HCT116 (cell line): ENCODE measurements at regions not wholly inside any gene's neighbourhood (a gene's known extent, or its start where the extent isn't known, plus 50 kb on each side); places are given as distances from the start of the nearest gene placed in this dataset.

Experiments
- ATAC-seq: fragments of 200-7000 bp; cut with Tn5 transposase; 2 replicates; pipeline ENCODE4 v1.9.1; 2020; ENCODE audit warnings: mild to moderate bottlenecking, moderate library complexity
- BruUV-seq: library from RNA; stranded (reverse); fragments of 400-500 nt; replicated peaks from 2 replicates; lab custom pipeline; 2021; lab: Mats Ljungman, UMichigan
- CTCF ChIA-PET: fragments of 300-600 bp; sonication (Branson Sonifier 250); formaldehyde crosslinking; loops from one replicate; lab custom pipeline; 2021; ENCODE audit warnings: antibody characterized with exemption; lab: Charles Lee
- POLR2A ChIA-PET: fragments of 300-600, 350-600 bp; sonication (Branson Sonifier 250); formaldehyde crosslinking; loops from one replicate; lab custom pipeline; 2021; ENCODE audit warnings: antibody characterized with exemption; lab: Charles Lee
- RAD21 ChIA-PET, 2 experiments: fragments of 300-600 bp; sonication (Branson Sonifier 250); formaldehyde crosslinking; loops; one replicate each; lab custom pipeline; 2023; ENCODE audit warnings: low total read pairs in 2 of 2; ENCODE audit not compliant: uncharacterized antibody in 2 of 2, unreplicated experiment in 2 of 2, low non-redundant PET in 1 of 2; lab: Charles Lee
- DNase-seq: peaks from one replicate; pipeline ENCODE4 v3.0.0-alpha.2; 2010; ENCODE audit warnings: low read depth, low spot score
- H2AFZ ChIP-seq: fragments of 200-600 bp; shearing (Covaris generic), sonication (generic); 2 replicates; pipeline ENCODE4 v1.6.1; 2017; ENCODE audit warnings: low read depth, mixed run types, mixed read lengths, antibody characterized with exemption, low read length; ENCODE audit not compliant: poor library complexity, severe bottlenecking
- H3K27ac ChIP-seq: 2 replicates; pipeline ENCODE4 v1.5.1; 2012; ENCODE audit warnings: low read depth, low read length
- H3K27me3 ChIP-seq: fragments of 200-600 bp; sonication (generic); 2 replicates; pipeline ENCODE4 v1.6.1; 2016; ENCODE audit warnings: mixed run types, low read length, mixed read lengths; ENCODE audit not compliant: insufficient read depth
- H3K36me3 ChIP-seq, 2 experiments: fragments of 200-500 bp in 1 of 2; fragments of 200-600 bp in 1 of 2; sonication (Bioruptor generic) in 1 of 2; sonication (generic) in 1 of 2; 2 replicates each; pipeline versions ENCODE4 v1.5.1 to v1.6.1; 2014 to 2016; ENCODE audit warnings: low read length in 2 of 2, inconsistent platforms in 1 of 2, mixed read lengths in 1 of 2, mixed run types in 1 of 2; ENCODE audit not compliant: insufficient read depth in 2 of 2, control insufficient read depth in 1 of 2
- H3K4me1 ChIP-seq, 2 experiments: fragments of 200-600 bp in 1 of 2; sonication (generic) in 1 of 2; 2 replicates each; pipeline versions ENCODE4 v1.5.1 to v1.6.1; 2012 to 2017; ENCODE audit warnings: low read length in 2 of 2, inconsistent platforms in 1 of 2, mild to moderate bottlenecking in 1 of 2, mixed read lengths in 1 of 2, mixed run types in 1 of 2, moderate library complexity in 1 of 2; ENCODE audit not compliant: insufficient read depth in 2 of 2, control insufficient read depth in 1 of 2
- H3K4me2 ChIP-seq: fragments of 200-600 bp; sonication (generic); 2 replicates; pipeline ENCODE4 v1.6.1; 2017; ENCODE audit warnings: mixed run types, low read length, mixed read lengths
- H3K4me3 ChIP-seq, 2 experiments: fragments of 200-600 bp in 1 of 2; sonication (generic) in 1 of 2; replicated peaks in 1 of 2; 2 replicates each; pipeline ENCODE4 v1.5.1; 2011 to 2016; ENCODE audit warnings: low read length in 2 of 2, control low read depth in 1 of 2, low read depth in 1 of 2, mild to moderate bottlenecking in 1 of 2, mixed read lengths in 1 of 2, mixed run types in 1 of 2
- H3K79me2 ChIP-seq: fragments of 200-600 bp; sonication (generic); 2 replicates; pipeline ENCODE4 v1.6.1; 2017; ENCODE audit warnings: mild to moderate bottlenecking, mixed run types, low read length, moderate library complexity, mixed read lengths; ENCODE audit not compliant: insufficient read depth
- H3K9ac ChIP-seq: fragments of 200-600 bp; sonication (generic); 2 replicates; pipeline ENCODE4 v1.6.1; 2016; ENCODE audit warnings: low read length, mixed read lengths
- H3K9me2 ChIP-seq: fragments of 200-600 bp; sonication (generic), shearing (Covaris generic); 2 replicates; pipeline ENCODE4 v1.6.1; 2017; ENCODE audit warnings: mixed run types, mild to moderate bottlenecking, moderate library complexity; ENCODE audit not compliant: insufficient read depth
- H3K9me3 ChIP-seq, 2 experiments: fragments of 200-500 bp in 1 of 2; fragments of 200-600 bp in 1 of 2; sonication (Bioruptor generic) in 1 of 2; sonication (generic) in 1 of 2; 2 replicates each; pipeline ENCODE4 v1.6.1; 2014 to 2017; ENCODE audit warnings: low read length in 2 of 2, mixed read lengths in 2 of 2, inconsistent platforms in 1 of 2, low read depth in 1 of 2, mild to moderate bottlenecking in 1 of 2, mixed run types in 1 of 2, moderate library complexity in 1 of 2; ENCODE audit not compliant: control insufficient read depth in 1 of 2, insufficient read depth in 1 of 2
- H4K20me1 ChIP-seq: fragments of 200-600 bp; sonication (generic), shearing (Covaris generic); 2 replicates; pipeline ENCODE4 v1.6.1; 2017; ENCODE audit warnings: mixed run types, mild to moderate bottlenecking, moderate library complexity; ENCODE audit not compliant: insufficient read depth
- CBX3 ChIP-seq: IDR thresholded peaks from 2 replicates; pipeline ENCODE4 v1.6.1; 2012; ENCODE audit warnings: low read depth
- ELF1 ChIP-seq: IDR thresholded peaks from 2 replicates; pipeline ENCODE4 v1.6.1; 2012; ENCODE audit warnings: low read depth, borderline replicate concordance
- EZH2 ChIP-seq: fragments of 200-600 bp; sonication (generic); IDR thresholded peaks from 2 replicates; pipeline ENCODE4 v1.6.1; 2017; ENCODE audit warnings: antibody characterized with exemption, mixed run types
- EZH2phosphoT487 ChIP-seq: fragments of 200-600 bp; IDR thresholded peaks from 2 replicates; pipeline ENCODE4 v1.6.1; 2018; ENCODE audit warnings: antibody characterized with exemption, borderline replicate concordance
- FOSL1 ChIP-seq: IDR thresholded peaks from 2 replicates; pipeline ENCODE4 v1.6.1; 2012; ENCODE audit warnings: low read depth
- JUND ChIP-seq: IDR thresholded peaks from 2 replicates; pipeline ENCODE4 v1.6.1; 2012
- POLR2A ChIP-seq: IDR thresholded peaks from 2 replicates; pipeline ENCODE4 v1.7.0; 2011; ENCODE audit warnings: borderline replicate concordance; ENCODE audit not compliant: insufficient read depth, insufficient read length; ENCODE audit errors: extremely low read depth
- POLR2AphosphoS5 ChIP-seq: IDR thresholded peaks from 2 replicates; pipeline ENCODE4 v1.6.1; 2011; ENCODE audit warnings: mild to moderate bottlenecking, low read depth, low read length, moderate library complexity
- RAD21 ChIP-seq: IDR thresholded peaks from 2 replicates; pipeline ENCODE4 v1.6.1; 2012; ENCODE audit warnings: low read depth, mild to moderate bottlenecking
- REST ChIP-seq: IDR thresholded peaks from 2 replicates; pipeline ENCODE4 v1.6.1; 2012; ENCODE audit warnings: low read depth
- SIN3A ChIP-seq: IDR thresholded peaks from 2 replicates; pipeline ENCODE4 v1.6.1; 2012; ENCODE audit warnings: low read depth
- SP1 ChIP-seq: IDR thresholded peaks from 2 replicates; pipeline ENCODE4 v1.6.1; 2012; ENCODE audit warnings: low read depth
- SRF ChIP-seq: IDR thresholded peaks from 2 replicates; pipeline ENCODE4 v1.6.1; 2012; ENCODE audit warnings: low read depth
- TCF7L2 ChIP-seq: IDR thresholded peaks from 2 replicates; pipeline ENCODE4 v1.7.0; 2011; ENCODE audit warnings: borderline replicate concordance, inconsistent platforms; ENCODE audit not compliant: insufficient read depth, insufficient read length; ENCODE audit errors: extremely low read depth
- YY1 ChIP-seq: IDR thresholded peaks from 2 replicates; pipeline ENCODE4 v1.6.1; 2011; ENCODE audit warnings: low read length, low read depth, moderate library complexity, mild to moderate bottlenecking; ENCODE audit not compliant: insufficient replicate concordance; ENCODE audit errors: extremely low read depth
- ZNF274 ChIP-seq: fragments of 200-500 bp; sonication (Bioruptor generic); IDR thresholded peaks from 2 replicates; pipeline ENCODE4 v1.6.1; 2014; ENCODE audit warnings: mild to moderate bottlenecking, low read depth, low read length, inconsistent platforms
- intact Hi-C: fragments of 100-400 bp; cut with micrococcal nuclease; formaldehyde crosslinking; loops from 2 replicates; pipeline ENCODE4 v1.10.0; 2022
- TF ChIP-seq, protein P1 (sequence below): IDR thresholded peaks from 2 replicates; pipeline ENCODE4 v1.6.1; 2011; ENCODE audit warnings: mild to moderate bottlenecking, low read length, moderate library complexity; ENCODE audit not compliant: insufficient replicate concordance; ENCODE audit errors: extremely low read depth

DNA sequence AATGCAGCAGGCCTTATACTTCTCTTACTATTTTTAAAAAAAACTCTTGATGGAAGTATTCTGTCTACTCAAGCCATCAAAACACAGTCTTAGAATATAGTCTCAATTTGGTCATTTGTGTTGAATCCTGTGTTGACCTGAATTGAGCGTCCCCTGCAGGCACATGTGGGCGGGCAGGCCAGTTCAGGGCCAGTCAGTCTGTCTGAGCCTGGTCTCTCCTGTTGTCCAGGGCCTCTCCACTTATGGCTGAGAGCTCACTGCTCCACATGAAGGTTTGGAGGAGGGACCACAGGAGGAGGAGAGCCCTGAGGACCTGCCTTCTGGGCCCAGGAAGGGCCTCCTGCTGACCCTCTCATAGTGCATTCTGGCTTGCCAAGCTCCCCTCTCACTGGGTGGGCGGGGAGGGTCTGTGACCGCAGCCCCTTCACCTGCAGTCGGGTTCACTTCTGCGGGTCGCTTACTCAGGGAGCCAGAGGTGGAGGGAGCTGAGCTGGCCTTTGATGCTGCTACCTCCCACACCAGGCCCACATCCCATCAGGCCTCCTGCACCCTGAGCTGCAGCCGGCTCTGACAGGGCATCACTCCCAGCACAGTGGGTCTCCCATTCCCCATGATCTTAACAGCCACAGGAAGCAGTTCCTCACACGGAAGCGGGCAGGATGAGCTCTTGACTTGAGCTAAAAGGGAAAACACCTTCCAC is 178.2 kb upstream of the S1PR3 start (continued):
- TF ChIP-seq, protein P1, sequence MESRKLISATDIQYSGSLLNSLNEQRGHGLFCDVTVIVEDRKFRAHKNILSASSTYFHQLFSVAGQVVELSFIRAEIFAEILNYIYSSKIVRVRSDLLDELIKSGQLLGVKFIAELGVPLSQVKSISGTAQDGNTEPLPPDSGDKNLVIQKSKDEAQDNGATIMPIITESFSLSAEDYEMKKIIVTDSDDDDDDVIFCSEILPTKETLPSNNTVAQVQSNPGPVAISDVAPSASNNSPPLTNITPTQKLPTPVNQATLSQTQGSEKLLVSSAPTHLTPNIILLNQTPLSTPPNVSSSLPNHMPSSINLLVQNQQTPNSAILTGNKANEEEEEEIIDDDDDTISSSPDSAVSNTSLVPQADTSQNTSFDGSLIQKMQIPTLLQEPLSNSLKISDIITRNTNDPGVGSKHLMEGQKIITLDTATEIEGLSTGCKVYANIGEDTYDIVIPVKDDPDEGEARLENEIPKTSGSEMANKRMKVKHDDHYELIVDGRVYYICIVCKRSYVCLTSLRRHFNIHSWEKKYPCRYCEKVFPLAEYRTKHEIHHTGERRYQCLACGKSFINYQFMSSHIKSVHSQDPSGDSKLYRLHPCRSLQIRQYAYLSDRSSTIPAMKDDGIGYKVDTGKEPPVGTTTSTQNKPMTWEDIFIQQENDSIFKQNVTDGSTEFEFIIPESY = no peak
- TF ChIP-seq JUND (no peak), CBX3 (no peak), EZH2 (no peak), RAD21 (no peak), YY1 (no peak), POLR2AphosphoS5 (no peak), ELF1 (no peak), EZH2phosphoT487 (no peak)

- no TSS peak for BruUV-seq
- TF ChIP-seq POLR2AphosphoS5 (no peak), REST (no peak), JUND (no peak), ZNF274 (no peak), TCF7L2 (no peak), SRF (no peak), FOSL1 (no peak), POLR2A (no peak), SIN3A (no peak), CBX3 (no peak), YY1 (no peak), SP1 (no peak)
- TF ChIP-seq, protein P1 = no peak
Observed at GRCh38 chr9:88813638-88814209, 177.5 kb upstream of the S1PR3 start.

More at GRCh38 chr9:88813638-88814209, 177.5 kb upstream of the S1PR3 start:
- Histone ChIP-seq H3K9ac (no peak overlapping the region), H4K20me1 (no peaks in the 10 kb centered on the region), H2AFZ (no peak overlapping the region), H3K4me3 (no peak overlapping the region), H3K4me2 (no peak overlapping the region), H3K27ac (no peak overlapping the region), H3K79me2 (no peaks in the 10 kb centered on the region), H3K9me3 (no peaks in the 10 kb centered on the region), H3K9me2 (no peaks in the 10 kb centered on the region), H3K27me3 (no peaks in the 10 kb centered on the region), H3K4me1 (no peaks in the 10 kb centered on the region), H3K36me3 (no peaks in the 10 kb centered on the region)
- ChIA-PET RAD21 (no interaction called here), CTCF (no interaction called here), POLR2A (no interaction called here)
- DNase-seq (no peak), ATAC-seq (no peak)
- intact Hi-C loops = no loop called here
